GM19023 (cell line): ENCODE measurements at regions not wholly inside any gene's neighbourhood (a gene's known extent, or its start where the extent isn't known, plus 50 kb on each side); places are given as distances from the start of the nearest gene placed in this dataset.

ENCODE experiments used
- ATAC-seq: cut with Tn5 transposase; IDR thresholded peaks from one replicate; pipeline ENCODE4 v1.9.1; 2021; ENCODE audit warnings: mild to moderate bottlenecking, moderate library complexity; ENCODE audit not compliant: unreplicated experiment

GRCh38 chr2:118222273-118222594 lies 134.0 kb downstream of the INSIG2 start:
- ATAC-seq: no peak

- ATAC-seq: peak; percentile 36
Observed at GRCh38 chr2:118221536-118222272, 133.4 kb downstream of the INSIG2 start.

- no peak for ATAC-seq
Observed at GRCh38 chr2:118219611-118220010, 131.3 kb downstream of the INSIG2 start.

GRCh38 chr2:118216224-118216623 lies 128.0 kb downstream of the INSIG2 start:
- no peak for ATAC-seq

- no peak for ATAC-seq
Observed at GRCh38 chr2:118209727-118210126, 121.5 kb downstream of the INSIG2 start.

- no peak for ATAC-seq
Observed at GRCh38 chr2:118207889-118208288, 119.6 kb downstream of the INSIG2 start.

- ATAC-seq: peak; percentile 88
Observed at GRCh38 chr2:118202707-118203303, 114.5 kb downstream of the INSIG2 start.

GRCh38 chr2:118198268-118198667 lies 110.0 kb downstream of the INSIG2 start:
- no peak for ATAC-seq

- ATAC-seq: peak; percentile 80
Observed at GRCh38 chr2:118197011-118197675, 108.9 kb downstream of the INSIG2 start.

GRCh38 chr2:118190474-118190873 lies 102.2 kb downstream of the INSIG2 start:
- ATAC-seq: no peak

- ATAC-seq: no peak
Observed at GRCh38 chr2:118186858-118187254, 98.6 kb downstream of the INSIG2 start.

- ATAC-seq: peak; percentile 91
Observed at GRCh38 chr2:118186110-118186857, 98.0 kb downstream of the INSIG2 start.

GRCh38 chr2:118185210-118186109 lies 97.2 kb downstream of the INSIG2 start:
- ATAC-seq: peak; percentile 80

GRCh38 chr2:118183381-118183780 lies 95.1 kb downstream of the INSIG2 start:
- no peak for ATAC-seq

- no peak for ATAC-seq
Observed at GRCh38 chr2:118179445-118179844, 91.2 kb downstream of the INSIG2 start.

GRCh38 chr2:118177884-118178283 lies 89.6 kb downstream of the INSIG2 start:
- no peak for ATAC-seq

GRCh38 chr2:118177318-118177717 lies 89.0 kb downstream of the INSIG2 start:
- no peak for ATAC-seq

GRCh38 chr2:118176601-118177000 lies 88.3 kb downstream of the INSIG2 start:
- ATAC-seq: no peak

- ATAC-seq: no peak
Observed at GRCh38 chr2:118171546-118171945, 83.3 kb downstream of the INSIG2 start.

- no peak for ATAC-seq
Observed at GRCh38 chr2:118169359-118170005, 81.2 kb downstream of the INSIG2 start.
